ENCODE measurements at regions not wholly inside any gene's neighbourhood (a gene's known extent, or its start where the extent isn't known, plus 50 kb on each side); places are given as distances from the start of the nearest gene placed in this dataset.

DNA sequence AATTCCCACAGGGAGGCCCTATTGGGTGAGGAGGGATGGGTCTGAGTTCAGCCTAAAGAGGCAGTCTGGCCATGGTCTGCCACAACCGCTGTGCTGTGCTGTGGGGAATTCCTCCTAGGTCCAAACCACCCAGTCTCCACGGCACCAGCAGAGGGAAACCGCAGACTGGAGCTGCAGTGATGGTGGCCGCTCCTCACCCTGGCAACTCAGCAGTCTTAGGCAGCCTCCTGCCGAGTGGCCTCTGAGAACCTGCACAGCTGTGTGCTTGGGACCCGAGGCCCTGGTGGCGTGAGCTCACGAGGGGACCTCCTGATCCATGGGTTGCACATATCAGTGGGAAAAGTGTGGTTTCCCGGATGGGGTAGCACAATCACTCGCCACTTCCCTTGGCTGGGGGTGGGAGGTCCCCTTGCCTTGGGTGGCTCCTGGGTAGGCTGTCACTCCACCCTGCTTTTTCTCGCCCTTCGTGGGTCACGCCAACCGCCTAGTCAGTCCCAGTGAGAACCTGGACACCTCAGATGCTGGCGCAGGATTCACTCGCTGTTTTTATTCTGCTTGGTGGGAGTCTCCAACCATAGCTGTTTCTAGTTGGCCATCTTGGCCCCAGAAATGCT is 242.2 kb downstream of the CDH26 start:
- Histone ChIP-seq H3K36me3 (no peaks in the 10 kb centered on the region), H3K27ac (no peak overlapping the region), H3K4me3 (no peak overlapping the region), H3K27me3 (ENCODE audit: low read depth) (no peaks in the 10 kb centered on the region), H3K9me3 (peaks cover 3% of the 10 kb centered on the region), H3K4me1 (no peaks in the 10 kb centered on the region)
- intact Hi-C loops (cut with DNase I): no loop called here
- ATAC-seq (no peak), DNase-seq (no peak)
- TF ChIP-seq CTCF (IDR thresholded peaks at IDR 0.05): no peak

- Histone ChIP-seq H3K27ac (no peak overlapping the region), H3K4me1 (no peaks in the 10 kb centered on the region), H3K4me3 (no peak overlapping the region), H3K36me3 (no peaks in the 10 kb centered on the region), H3K27me3 (ENCODE audit: low read depth) (no peaks in the 10 kb centered on the region), H3K9me3 (peaks cover 3% of the 10 kb centered on the region)
- intact Hi-C loops (cut with DNase I): no loop called here
- no peak for ATAC-seq
- no peak for DNase-seq
- no peak for TF ChIP-seq CTCF (IDR thresholded peaks at IDR 0.05)
Observed at GRCh38 chr20:60201198-60201835, 243.1 kb downstream of the CDH26 start.

GRCh38 chr20:60202046-60202445 is 243.8 kb downstream of the CDH26 start:
- no peaks in the 10 kb centered on the region for H3K36me3 ChIP-seq
- H3K9me3 ChIP-seq: peaks cover 3% of the 10 kb centered on the region
- intact Hi-C loops (cut with DNase I): no loop called here
- no peak overlapping the region for H3K4me3 ChIP-seq
- H3K27me3 ChIP-seq (ENCODE audit: low read depth): no peaks in the 10 kb centered on the region
- no peak overlapping the region for H3K27ac ChIP-seq
- no peak for TF ChIP-seq CTCF (IDR thresholded peaks at IDR 0.05)
- ATAC-seq: no peak
- no peaks in the 10 kb centered on the region for H3K4me1 ChIP-seq
- no peak for DNase-seq

- no peak overlapping the region for H3K27ac ChIP-seq
Observed at GRCh38 chr20:60203451-60203850, 245.2 kb downstream of the CDH26 start.

DNA sequence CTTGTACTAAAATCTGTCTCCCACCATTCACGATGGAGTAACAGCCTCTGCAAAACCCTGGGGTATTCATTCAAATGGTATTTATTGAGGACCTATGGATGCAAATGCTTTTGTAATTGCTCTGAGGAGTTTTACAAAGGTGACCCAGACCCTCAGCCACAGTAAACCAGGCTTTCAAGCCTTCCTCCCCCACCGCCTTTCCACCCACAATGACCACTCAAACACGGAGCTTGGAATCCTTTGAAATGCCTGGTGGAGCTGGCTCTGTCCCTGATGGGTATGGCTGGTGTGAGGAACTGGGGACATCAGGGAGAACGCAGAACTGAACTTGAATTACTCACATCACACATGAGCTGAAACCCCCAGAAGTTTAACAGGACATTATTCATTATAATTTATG is 246.4 kb downstream of the CDH26 start:
- H3K27ac ChIP-seq: no peak overlapping the region
- intact Hi-C loops (cut with DNase I): no loop called here
- H3K4me1 ChIP-seq: no peaks in the 10 kb centered on the region
- no peaks in the 10 kb centered on the region for H3K9me3 ChIP-seq
- no peak for ATAC-seq
- no peak for TF ChIP-seq CTCF (IDR thresholded peaks at IDR 0.05)
- H3K4me3 ChIP-seq: no peak overlapping the region
- no peaks in the 10 kb centered on the region for H3K27me3 ChIP-seq (ENCODE audit: low read depth)
- no peak for DNase-seq
- H3K36me3 ChIP-seq: no peaks in the 10 kb centered on the region

More at GRCh38 chr20:60203451-60203850, 245.2 kb downstream of the CDH26 start:
- Histone ChIP-seq H3K36me3 (no peaks in the 10 kb centered on the region), H3K4me1 (no peaks in the 10 kb centered on the region), H3K4me3 (no peak overlapping the region), H3K27me3 (ENCODE audit: low read depth) (no peaks in the 10 kb centered on the region), H3K9me3 (peaks cover 3% of the 10 kb centered on the region)
- TF ChIP-seq CTCF (IDR thresholded peaks at IDR 0.05): no peak
- ATAC-seq: no peak
- DNase-seq: no peak
- intact Hi-C loops (cut with DNase I): no loop called here
